HG03064 (cell line): ENCODE measurements at regions not wholly inside any gene's neighbourhood (a gene's known extent, or its start where the extent isn't known, plus 50 kb on each side); places are given as distances from the start of the nearest gene placed in this dataset.
"Not testable (repeated sequence)": the region's sequence is repeated elsewhere in the genome, so short reads cannot be mapped to it uniquely, and the experiment has no call there.

Experiments used
- ATAC-seq: cut with Tn5 transposase; IDR thresholded peaks from one replicate; pipeline ENCODE4 v1.9.1; 2021; ENCODE audit warnings: low read depth; ENCODE audit not compliant: unreplicated experiment

- no peak for ATAC-seq
Measured at GRCh38 chr5:18496041-18496440, 861.8 kb downstream of the TAF11L14 start.

- no peak for ATAC-seq
Measured at GRCh38 chr5:18497089-18497488, 862.8 kb downstream of the TAF11L14 start.

- no peak for ATAC-seq
Measured at GRCh38 chr5:18503797-18504328, 869.6 kb downstream of the TAF11L14 start.

GRCh38 chr5:18507114-18507513 lies 872.9 kb downstream of the TAF11L14 start:
- no peak for ATAC-seq

GRCh38 chr5:18517641-18518380 lies 883.6 kb downstream of the TAF11L14 start:
- no peak for ATAC-seq

DNA sequence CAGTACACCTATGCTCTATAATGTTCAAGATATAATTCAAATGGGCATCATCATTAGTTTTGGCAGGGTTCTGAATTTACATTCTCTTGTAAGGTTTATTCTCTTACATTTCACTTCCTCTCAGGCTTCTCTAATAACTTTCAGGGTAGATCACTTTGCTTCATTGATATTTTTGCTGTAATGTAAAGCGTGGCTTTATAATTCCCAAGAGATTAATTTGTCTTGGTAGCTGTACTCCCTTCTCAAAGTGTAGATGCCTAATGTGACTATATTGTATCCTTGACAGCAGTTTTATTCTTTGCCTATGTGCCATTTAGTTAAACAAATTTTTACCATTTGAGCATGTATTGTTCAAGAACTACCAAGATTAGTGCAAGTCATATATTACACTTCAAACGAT lies 889.1 kb downstream of the TAF11L14 start:
- ATAC-seq: no peak

GRCh38 chr5:18526792-18527405 lies 892.6 kb downstream of the TAF11L14 start:
- no peak for ATAC-seq

DNA sequence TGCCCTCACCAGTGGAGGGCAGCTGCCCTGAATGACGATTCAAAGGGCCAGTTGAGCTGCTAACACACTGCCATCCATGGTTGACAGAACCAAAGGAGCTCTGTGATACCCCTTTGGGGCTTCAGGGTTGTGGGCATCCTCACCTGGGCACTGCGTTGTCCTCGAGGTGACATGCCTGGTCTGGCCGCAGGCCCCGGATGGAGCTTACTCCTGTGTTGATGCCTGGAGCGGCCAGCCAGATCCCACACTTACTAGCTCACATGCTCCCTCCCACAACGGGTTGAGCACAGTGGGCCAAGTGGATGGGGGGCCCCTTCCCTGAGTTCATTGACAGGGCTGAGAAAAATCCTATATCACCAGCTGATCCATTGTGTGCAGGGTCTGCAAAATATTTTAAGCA lies 898.9 kb downstream of the TAF11L14 start:
- ATAC-seq: no peak

DNA sequence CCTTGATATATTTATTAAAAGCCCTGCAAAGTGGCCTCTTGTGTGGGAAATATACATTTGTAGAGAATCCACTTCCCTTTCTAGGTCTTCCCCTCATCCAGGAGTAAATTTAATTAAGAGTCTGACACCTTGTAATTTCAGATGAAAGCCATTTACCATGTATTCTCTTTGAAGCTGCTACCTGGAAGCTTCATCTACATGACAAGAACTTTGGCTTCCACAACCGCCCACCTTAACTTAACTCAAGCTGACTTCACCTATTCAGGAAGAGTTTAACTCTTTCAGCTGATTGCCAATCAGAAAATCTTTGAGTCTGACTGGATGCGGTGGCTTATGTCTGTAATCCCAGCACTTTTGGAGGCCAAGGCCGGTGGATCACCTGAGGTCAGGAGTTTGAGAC lies 899.9 kb downstream of the TAF11L14 start:
- no peak for ATAC-seq

DNA sequence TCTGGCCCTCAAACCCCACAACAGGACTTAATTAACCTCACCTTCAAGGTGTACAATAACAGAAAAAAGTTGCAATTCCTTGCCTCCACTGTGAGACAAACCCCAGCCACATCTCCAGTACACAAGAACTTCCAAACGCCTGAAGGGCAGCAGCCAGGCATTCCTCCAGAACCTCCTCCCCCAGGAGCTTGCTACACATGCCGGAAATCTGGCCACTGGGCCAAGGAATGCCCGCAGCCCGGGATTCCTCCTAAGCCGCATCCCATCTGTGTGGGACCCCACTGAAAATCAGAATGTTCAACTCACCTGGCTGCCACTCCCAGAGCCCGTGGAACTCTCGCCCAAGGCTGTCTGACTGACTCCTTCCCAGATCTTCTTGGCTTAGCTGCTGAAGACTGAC lies 901.5 kb downstream of the TAF11L14 start:
- not testable (repeated sequence) for ATAC-seq

DNA sequence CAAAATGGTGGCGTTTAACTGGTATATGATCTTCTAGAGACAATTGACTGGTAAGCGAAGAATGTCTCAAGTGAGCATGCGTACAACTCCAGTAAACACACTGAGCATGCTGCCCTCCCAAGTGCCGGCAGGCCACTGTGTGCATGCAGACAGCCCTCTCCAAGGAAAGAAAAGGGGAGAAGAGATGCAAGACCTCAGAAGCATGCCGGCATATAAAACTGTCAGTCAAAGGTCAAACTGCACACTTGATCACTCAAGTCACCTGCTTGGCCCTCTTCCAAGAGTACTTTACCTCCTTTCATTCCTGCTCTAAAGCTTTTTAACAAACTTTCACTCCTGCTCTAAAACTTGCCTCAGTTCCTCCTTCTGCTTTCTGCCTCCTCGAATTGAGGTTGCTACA lies 910.2 kb downstream of the TAF11L14 start:
- ATAC-seq: no peak

DNA sequence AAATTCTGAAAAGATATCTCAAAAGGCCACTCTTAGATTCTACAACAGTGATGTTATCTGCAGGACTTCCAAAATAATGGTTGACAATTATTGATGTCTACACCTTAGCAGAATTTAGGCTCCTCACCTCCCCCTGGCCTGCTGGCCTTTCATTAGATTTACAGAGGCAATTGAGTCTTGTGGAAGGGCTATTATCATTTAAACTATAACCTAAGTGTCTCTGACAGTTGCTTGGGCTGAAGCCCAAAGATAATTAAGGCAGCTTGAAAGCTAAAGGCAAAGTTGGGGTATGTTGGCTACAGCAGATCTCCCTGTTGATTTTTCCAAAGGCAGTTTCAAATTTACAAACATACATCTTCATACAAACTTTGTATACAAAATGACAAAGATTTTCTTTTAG lies 912.3 kb downstream of the TAF11L14 start:
- ATAC-seq: no peak

GRCh38 chr5:18551716-18552115 lies 917.5 kb downstream of the TAF11L14 start:
- no peak for ATAC-seq

DNA sequence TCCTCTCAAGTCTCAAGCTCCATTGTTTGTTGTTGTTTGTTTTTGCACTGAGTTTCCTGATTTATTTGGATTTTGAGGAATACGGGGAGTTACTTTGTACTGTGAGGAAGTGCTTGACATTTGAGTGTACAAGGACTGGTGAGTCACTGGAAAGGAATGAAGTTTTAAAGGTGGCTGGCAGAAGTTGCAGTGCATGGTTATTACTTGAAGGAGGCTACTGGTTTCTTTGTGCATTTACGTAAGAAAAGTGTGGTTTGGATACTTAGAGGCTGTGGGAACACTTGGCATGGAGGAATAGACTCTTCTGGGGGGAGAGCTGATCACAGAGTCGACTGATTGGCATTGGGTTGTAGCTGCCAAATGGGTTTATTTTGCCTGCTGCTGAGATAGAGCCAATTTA lies 919.0 kb downstream of the TAF11L14 start:
- no peak for ATAC-seq

DNA sequence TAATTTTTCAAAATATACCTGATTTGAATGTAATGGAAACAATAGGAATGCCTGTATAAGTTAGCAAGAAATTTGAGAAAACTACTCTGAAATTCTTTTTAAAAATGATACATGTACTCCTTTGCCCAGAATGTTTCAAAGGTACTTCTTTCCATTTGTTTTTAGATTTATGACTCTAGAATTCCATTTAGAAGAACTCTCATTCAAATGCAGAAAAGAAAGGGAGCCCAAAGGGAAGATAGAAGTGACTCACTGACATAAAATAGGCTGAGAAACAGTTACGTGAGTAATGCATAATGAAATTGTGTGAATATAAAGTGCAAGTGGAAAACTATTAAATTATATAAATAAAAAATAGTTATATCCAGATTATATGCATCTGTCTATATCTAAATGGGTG lies 926.3 kb downstream of the TAF11L14 start:
- no peak for ATAC-seq

GRCh38 chr5:18563853-18564252 lies 929.6 kb downstream of the TAF11L14 start:
- no peak for ATAC-seq

DNA sequence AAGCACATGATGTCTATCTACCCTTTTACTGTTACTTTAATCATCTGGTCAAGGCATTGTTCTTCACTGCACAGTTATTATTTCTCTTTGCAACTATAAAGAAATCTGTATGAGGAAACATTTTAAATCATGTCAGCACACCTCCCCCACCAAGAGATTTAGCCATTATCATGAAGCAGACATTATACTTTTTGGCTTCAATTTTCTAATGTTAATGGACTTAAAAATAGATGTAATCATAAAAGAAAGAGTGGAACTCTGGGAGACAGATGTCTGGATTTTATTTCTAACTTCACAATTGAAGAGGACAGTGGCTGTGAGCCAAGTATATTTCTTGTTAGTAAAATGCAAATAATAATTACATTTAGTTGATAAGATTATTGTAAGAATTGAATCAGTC lies 932.4 kb downstream of the TAF11L14 start:
- no peak for ATAC-seq

GRCh38 chr5:18576586-18576985 lies 942.3 kb downstream of the TAF11L14 start:
- ATAC-seq: no peak

- no peak for ATAC-seq
Measured at GRCh38 chr5:18601185-18601584, 966.9 kb downstream of the TAF11L14 start.

DNA sequence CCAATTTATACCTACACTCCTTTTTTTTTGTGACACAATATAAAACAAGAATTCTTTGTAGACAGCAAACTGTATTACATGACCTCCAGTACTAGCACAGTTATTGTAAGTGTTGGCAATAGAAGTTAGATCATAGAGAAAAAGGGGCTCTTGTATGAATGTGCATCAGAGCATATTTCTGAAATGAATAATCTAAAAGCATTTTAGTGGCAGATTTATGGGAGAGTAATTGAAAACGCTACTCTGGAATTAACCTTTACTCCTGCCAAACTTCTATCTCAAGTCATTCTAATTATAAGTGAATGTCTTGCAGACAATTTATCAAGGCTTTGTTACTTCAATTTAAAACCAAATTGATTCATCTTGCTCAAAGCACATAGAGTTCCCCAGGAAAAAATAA lies 968.1 kb downstream of the TAF11L14 start:
- no peak for ATAC-seq

GRCh38 chr5:18605186-18605585 lies 970.9 kb downstream of the TAF11L14 start:
- ATAC-seq: no peak

- ATAC-seq: no peak
Measured at GRCh38 chr5:18607570-18607969, 973.3 kb downstream of the TAF11L14 start.
